Suprapubic skin (tissue), 4 donors: ENCODE measurements at regions not wholly inside any gene's neighbourhood (a gene's known extent, or its start where the extent isn't known, plus 50 kb on each side); places are given as distances from the start of the nearest gene placed in this dataset.

Experiments used
- EP300 ChIP-seq: sonication (generic); formaldehyde crosslinking; IDR thresholded peaks from one replicate; pipeline ENCODE4 v1.6.1; 2017; ENCODE audit warnings: antibody characterized with exemption
- POLR2A ChIP-seq, 2 donors: fragments of 450-650 bp; IDR thresholded peaks; one replicate each; pipeline ENCODE4 v1.6.1; 2017; ENCODE audit warnings: antibody characterized with exemption in 2 of 2, mild to moderate bottlenecking in 2 of 2, moderate library complexity in 2 of 2
- POLR2AphosphoS5 ChIP-seq, 3 donors: sonication (generic); formaldehyde crosslinking; IDR thresholded peaks; one replicate each; pipeline ENCODE4 v1.6.1; 2017; ENCODE audit warnings: antibody characterized with exemption in 3 of 3
- TF ChIP-seq, protein P1 (sequence below), 2 donors: fragments of 200-600 bp in 1 of 2; fragments of 450-650 bp in 1 of 2; sonication (generic) in 1 of 2; IDR thresholded peaks; one replicate each; pipeline ENCODE4 v1.5.1; 2016 to 2019; ENCODE audit warnings: antibody characterized with exemption in 2 of 2, mild to moderate bottlenecking in 1 of 2, moderate library complexity in 1 of 2

DNA sequence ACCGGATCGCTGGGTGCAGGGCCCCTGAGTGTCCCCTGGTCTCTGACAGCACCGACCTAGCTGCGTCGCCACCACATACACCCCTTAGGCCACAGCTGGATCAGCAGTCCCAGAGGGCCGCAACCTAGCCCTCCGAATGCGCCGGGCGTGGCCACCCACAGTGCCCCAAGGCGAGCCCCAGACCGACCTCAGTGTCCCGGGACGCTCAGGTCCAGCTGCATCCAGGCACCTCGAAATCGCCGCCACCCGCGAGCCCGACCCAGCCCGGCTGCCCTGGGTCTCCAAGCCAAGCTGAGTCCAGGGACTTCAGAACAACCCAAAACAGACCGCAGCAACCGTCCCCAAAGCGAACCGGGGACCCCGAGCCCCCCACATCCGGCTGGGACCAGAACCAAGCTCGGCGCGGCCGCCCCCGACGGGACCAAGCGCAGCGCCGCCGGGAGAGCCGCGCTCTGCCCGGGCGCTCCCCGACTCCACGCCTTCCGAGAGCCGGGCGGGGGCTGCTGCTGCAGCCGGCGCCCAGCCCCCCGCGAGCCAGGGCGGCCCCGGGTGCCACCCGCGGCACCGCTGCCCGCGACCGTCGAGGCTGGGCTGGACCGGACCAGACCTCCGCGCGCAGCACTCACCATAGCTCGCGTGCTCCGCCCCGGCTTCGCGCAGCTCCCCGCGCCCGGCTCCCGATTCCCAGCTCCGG is 54.6 kb upstream of the ECE1 start:
- TF ChIP-seq, protein P1, sequence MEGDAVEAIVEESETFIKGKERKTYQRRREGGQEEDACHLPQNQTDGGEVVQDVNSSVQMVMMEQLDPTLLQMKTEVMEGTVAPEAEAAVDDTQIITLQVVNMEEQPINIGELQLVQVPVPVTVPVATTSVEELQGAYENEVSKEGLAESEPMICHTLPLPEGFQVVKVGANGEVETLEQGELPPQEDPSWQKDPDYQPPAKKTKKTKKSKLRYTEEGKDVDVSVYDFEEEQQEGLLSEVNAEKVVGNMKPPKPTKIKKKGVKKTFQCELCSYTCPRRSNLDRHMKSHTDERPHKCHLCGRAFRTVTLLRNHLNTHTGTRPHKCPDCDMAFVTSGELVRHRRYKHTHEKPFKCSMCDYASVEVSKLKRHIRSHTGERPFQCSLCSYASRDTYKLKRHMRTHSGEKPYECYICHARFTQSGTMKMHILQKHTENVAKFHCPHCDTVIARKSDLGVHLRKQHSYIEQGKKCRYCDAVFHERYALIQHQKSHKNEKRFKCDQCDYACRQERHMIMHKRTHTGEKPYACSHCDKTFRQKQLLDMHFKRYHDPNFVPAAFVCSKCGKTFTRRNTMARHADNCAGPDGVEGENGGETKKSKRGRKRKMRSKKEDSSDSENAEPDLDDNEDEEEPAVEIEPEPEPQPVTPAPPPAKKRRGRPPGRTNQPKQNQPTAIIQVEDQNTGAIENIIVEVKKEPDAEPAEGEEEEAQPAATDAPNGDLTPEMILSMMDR (IDR thresholded peaks at IDR 0.05): no peak
- TF ChIP-seq EP300 (no peak), POLR2A (IDR thresholded peaks at IDR 0.05) (no peak), POLR2AphosphoS5 (IDR thresholded peaks at IDR 0.05) (no peak)
